Psoas muscle (tissue), 7 donors: ENCODE measurements at regions not wholly inside any gene's neighbourhood (a gene's known extent, or its start where the extent isn't known, plus 50 kb on each side); places are given as distances from the start of the nearest gene placed in this dataset.

Experiments
- ATAC-seq, 4 donors: fragments of 200-7000 bp; cut with Tn5 transposase; one replicate each; pipeline ENCODE4 v1.9.1; 2020; ENCODE audit warnings: moderate library complexity in 3 of 4, mild to moderate bottlenecking in 2 of 4
- DNase-seq, 2 donors: peaks; one replicate each; pipeline ENCODE4 v3.0.0-alpha.2; 2020
- H3K27ac ChIP-seq: fragments of 200-600 bp; one replicate; pipeline ENCODE4 v1.8.0; 2022
- H3K27me3 ChIP-seq, 3 donors: fragments of 200-600 bp in 1 of 3; one replicate each; pipeline versions ENCODE4 v1.6.1 to v1.8.0; 2013 to 2022; ENCODE audit warnings: low read length in 2 of 3, mild to moderate bottlenecking in 2 of 3, moderate library complexity in 1 of 3; ENCODE audit not compliant: insufficient read depth in 3 of 3
- H3K36me3 ChIP-seq, 2 donors: fragments of 200-600 bp in 1 of 2; one replicate each; pipeline versions ENCODE4 v1.6.1 to v1.8.0; 2013 to 2022; ENCODE audit warnings: low read depth in 1 of 2, mild to moderate bottlenecking in 1 of 2, moderate library complexity in 1 of 2; ENCODE audit not compliant: insufficient read depth in 1 of 2
- H3K4me1 ChIP-seq: fragments of 200-600 bp; one replicate; pipeline ENCODE4 v1.8.0; 2022
- H3K4me3 ChIP-seq: fragments of 200-600 bp; one replicate; pipeline ENCODE4 v1.8.0; 2022; ENCODE audit warnings: mild to moderate bottlenecking
- H3K9me3 ChIP-seq: fragments of 200-600 bp; one replicate; pipeline ENCODE4 v1.8.0; 2022
- WGBS, 3 donors: extraction: QIAGEN DNeasy Blood & Tissue Kit; methylation state at CpG; one replicate each; pipeline versions ENCODE4 v1.1.6 to v1.1.7; 2013; 5-methylcytosine and 5-hydroxymethylcytosine counted together
- intact Hi-C, 2 donors: fragments of 100-400 bp; cut with DNase I; formaldehyde crosslinking; loops; one replicate each; pipeline versions ENCODE4 v1.11.0 to v1.14.2; 2022
- TF ChIP-seq, protein P1 (sequence below): fragments of 200-600 bp; IDR thresholded peaks from one replicate; pipeline ENCODE4 v1.8.0; 2022; ENCODE audit warnings: antibody characterized with exemption
- donor health status: healthy with polysubstance abuse.
- donor health status: DM: no; HTN: no; CAD: no; lungs with moderate emphysema.
- donor health status: Bipolar disorder and iron deficiency.
- donor health status: healthy.
- donor health status: DM: yes; HTN: yes; CAD: no.
- donor health status: DM: no; HTN: no; CAD: no.
- donor health status: DM: yes; HTN: yes; CAD: no.

DNA sequence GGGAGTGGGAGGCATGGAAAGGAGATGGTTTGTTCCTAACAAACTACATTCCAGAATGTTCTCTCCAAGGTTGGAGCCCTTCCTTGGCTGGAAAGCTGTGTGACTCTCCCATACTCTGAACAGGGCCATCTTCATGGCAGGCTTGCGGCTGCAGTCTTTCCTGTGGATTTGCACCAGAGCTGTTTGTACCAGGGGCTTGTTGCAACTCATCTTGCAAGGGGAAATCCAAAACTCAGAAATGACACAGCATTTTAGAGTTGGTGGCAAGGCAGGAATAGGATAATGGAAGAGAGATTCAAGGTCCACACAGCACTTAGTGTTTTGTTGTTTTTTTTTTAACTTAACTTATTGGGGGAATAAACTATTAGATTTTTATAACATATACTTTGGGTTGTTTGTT is 73.7 kb upstream of the ZNF516 start:
- intact Hi-C loops = loop anchor here in 1 of 2 donors (5.0 kb wide), 1 partner anchor 54 kb away; no protein-coding TSS in a partner anchor
- TF ChIP-seq, protein P1, sequence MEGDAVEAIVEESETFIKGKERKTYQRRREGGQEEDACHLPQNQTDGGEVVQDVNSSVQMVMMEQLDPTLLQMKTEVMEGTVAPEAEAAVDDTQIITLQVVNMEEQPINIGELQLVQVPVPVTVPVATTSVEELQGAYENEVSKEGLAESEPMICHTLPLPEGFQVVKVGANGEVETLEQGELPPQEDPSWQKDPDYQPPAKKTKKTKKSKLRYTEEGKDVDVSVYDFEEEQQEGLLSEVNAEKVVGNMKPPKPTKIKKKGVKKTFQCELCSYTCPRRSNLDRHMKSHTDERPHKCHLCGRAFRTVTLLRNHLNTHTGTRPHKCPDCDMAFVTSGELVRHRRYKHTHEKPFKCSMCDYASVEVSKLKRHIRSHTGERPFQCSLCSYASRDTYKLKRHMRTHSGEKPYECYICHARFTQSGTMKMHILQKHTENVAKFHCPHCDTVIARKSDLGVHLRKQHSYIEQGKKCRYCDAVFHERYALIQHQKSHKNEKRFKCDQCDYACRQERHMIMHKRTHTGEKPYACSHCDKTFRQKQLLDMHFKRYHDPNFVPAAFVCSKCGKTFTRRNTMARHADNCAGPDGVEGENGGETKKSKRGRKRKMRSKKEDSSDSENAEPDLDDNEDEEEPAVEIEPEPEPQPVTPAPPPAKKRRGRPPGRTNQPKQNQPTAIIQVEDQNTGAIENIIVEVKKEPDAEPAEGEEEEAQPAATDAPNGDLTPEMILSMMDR = no peak

DNA sequence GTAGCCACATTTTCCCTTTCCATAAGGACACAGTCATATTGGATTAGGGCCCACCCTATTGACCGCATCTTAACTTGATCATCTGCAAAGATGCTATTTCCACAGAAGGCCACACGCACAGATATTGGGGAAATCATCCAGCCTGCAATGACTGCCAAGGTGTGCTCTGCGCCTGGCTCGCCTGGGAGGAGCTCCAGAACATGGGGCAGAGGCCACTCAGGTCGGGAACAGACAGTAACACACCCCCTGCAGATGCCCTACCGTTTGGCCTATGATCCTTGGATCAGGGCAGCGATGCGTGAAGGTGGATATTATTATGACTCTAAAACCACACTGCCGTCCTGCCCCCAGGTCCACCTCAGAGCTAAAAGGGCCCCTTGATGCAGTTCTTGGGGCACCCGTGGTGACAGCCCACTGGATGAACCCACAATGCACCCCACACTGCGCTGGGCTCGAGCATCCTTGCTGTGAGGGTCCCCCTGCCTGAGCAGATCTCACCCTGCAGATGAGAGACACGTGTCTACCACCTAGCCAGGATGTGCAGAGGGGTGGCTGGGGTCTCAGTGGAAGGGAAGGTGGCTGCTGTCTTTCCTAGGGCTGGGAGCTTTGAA is 72.9 kb upstream of the ZNF516 start:
- TF ChIP-seq, protein P1 = no peak
- intact Hi-C loops = loop anchor here in 1 of 2 donors (5.0 kb wide), 1 partner anchor 54 kb away; no protein-coding TSS in a partner anchor
- DNase-seq (no peak), ATAC-seq (no peak)
- Histone ChIP-seq H3K9me3 (no peaks in the 10 kb centered on the region), H3K4me3 (no peak overlapping the region), H3K27me3 (no peaks in the 10 kb centered on the region), H3K4me1 (no peaks in the 10 kb centered on the region), H3K27ac (no peak overlapping the region), H3K36me3 (no peaks in the 10 kb centered on the region)
- 87 to 93% (median 92%) methylated on average over 13 of the region's 13 CpGs for WGBS, 3 donors

More for the DNA sequence above, 73.7 kb upstream of the ZNF516 start:
- ATAC-seq (no peak), DNase-seq (no peak)
- Histone ChIP-seq H3K4me3 (no peak overlapping the region), H3K27me3 (no peaks in the 10 kb centered on the region), H3K27ac (no peak overlapping the region), H3K9me3 (no peaks in the 10 kb centered on the region), H3K4me1 (no peaks in the 10 kb centered on the region), H3K36me3 (no peaks in the 10 kb centered on the region)
- 88 to 100% (median 91%) methylated on average over 1 of the region's 1 CpG for WGBS, 3 donors

DNA sequence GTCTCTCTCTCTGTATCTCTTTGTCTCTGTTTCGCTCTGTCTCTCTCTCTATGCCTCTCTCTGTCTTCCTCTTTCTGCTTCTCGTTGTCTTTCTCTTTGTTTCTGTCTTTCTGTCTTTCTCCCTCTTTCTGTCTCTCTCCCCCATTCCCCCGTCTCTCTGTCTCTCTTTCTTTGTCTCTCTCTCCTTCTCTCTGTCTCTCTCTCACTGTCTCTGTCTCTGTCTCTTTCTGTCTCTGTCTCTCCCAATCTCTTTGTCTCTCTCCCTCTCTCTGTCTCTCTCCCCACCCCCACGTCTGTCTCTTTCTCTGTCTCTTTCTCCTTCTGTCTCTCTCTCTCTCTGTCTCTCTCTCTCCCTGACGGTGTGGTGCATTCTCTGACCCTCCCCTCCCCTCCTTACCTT is 71.9 kb upstream of the ZNF516 start:
- TF ChIP-seq, protein P1 = no peak
- no peak overlapping the region for H3K4me3 ChIP-seq
- DNase-seq = no peak
- H3K9me3 ChIP-seq = no peaks in the 10 kb centered on the region
- no peak overlapping the region for H3K27ac ChIP-seq
- no peaks in the 10 kb centered on the region for H3K4me1 ChIP-seq
- ATAC-seq = no peak
- 87 to 91% (median 88%) methylated on average over 5 of the region's 5 CpGs for WGBS, 3 donors
- intact Hi-C loops = loop anchor here in 1 of 2 donors (5.0 kb wide), 1 partner anchor 55 kb away; no protein-coding TSS in a partner anchor
- H3K27me3 ChIP-seq = no peaks in the 10 kb centered on the region
- no peaks in the 10 kb centered on the region for H3K36me3 ChIP-seq

DNA sequence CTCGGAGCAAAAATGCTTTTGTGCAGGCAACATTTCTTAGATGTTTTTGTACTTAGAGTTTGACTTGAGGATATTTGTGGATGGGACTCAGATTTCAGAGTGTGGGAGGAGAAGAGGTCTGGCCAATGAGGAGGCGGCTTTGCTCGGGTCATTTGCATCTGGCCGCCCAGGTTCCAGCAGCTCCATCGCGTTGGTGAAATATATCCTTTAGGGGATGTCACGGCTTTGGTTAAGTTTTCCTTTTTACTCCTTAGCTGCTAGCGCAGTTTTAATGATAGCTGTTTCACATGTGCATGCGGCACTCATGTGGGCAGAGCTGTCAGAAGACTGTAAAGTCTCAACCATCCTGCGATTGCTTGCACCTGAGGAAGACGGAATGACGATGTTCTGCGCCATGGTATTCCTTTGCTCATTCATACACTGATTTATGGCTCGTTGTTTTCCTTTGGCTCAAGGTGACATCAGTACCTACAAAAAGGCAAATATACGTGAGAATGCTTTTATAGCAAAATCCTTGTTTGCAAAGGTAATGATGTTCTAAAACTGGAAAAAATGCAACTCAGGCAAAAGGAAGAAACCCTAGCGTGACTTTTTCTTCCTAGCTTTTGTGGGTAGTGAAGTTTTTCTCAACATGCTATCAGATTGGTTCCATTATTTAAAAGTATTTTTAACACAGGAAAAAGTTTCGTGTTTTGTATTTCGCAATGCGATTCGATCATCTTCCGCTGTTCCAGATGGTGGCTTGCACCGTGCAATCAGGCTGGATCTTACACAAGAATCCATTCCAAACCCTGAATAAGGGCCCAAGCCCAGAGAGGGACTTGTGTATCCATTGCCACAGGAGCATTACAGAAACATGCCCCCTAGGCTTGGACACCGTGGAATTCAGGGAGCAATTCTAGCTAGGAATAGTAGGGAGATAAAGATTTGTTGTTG is 70.5 kb upstream of the ZNF516 start:
- H3K4me3 ChIP-seq = peak overlapping the region; percentile 56
- H3K27ac ChIP-seq = peak overlapping the region; percentile 72
- H3K9me3 ChIP-seq = no peaks in the 10 kb centered on the region
- intact Hi-C loops = loop anchor here in 1 of 2 donors (2.0 to 5.0 kb wide), 2 partner anchors 57 to 73 kb away; no protein-coding TSS in a partner anchor
- H3K4me1 ChIP-seq = no peaks in the 10 kb centered on the region
- ATAC-seq (peak; percentile 79 to 97 (median 93)), DNase-seq (peak; percentile 70 to 79)
- H3K36me3 ChIP-seq = no peaks in the 10 kb centered on the region
- 9 to 15% (median 11%) methylated on average over 23 of the region's 23 CpGs for WGBS, 3 donors
- TF ChIP-seq, protein P1 = no peak
- H3K27me3 ChIP-seq = no peaks in the 10 kb centered on the region
